ENCODE measurements at regions not wholly inside any gene's neighbourhood (a gene's known extent, or its start where the extent isn't known, plus 50 kb on each side); places are given as distances from the start of the nearest gene placed in this dataset.

DNA sequence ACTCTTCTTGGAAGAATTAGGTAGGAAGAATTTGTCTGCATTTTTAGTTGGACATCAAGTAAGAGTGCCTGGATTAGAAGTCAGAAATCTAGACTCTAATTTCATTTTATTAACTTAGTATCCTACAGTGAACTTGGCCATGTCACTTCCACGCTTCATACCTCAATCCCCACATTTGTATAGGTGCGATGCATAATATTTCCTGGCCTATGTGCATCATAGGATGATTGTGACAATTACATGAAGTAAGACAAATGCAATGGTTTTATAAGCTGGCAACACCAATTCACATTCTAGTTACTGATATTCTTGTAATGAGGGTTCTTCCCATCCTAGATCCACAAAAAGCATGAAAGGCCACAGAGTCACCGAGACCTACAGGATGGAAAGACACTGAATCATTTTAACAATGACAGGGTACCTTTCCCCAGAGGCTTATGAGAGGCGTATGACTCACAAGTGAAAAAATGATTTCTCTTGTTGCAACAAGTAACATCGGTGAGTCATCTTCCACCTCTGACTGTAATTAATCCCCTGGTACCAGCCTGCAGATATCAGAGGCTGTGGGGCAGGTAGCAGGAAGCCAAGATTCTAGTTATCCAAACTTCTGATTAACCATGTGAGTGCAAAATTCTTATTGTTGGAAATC lies 56.0 kb upstream of the OR5AK2 start:
- DNase-seq (ENCODE audit: low read depth, low spot score): no peak
- H3K27ac ChIP-seq (ENCODE audit: low read depth, low read length): no peak overlapping the region
- TF ChIP-seq, protein P1, sequence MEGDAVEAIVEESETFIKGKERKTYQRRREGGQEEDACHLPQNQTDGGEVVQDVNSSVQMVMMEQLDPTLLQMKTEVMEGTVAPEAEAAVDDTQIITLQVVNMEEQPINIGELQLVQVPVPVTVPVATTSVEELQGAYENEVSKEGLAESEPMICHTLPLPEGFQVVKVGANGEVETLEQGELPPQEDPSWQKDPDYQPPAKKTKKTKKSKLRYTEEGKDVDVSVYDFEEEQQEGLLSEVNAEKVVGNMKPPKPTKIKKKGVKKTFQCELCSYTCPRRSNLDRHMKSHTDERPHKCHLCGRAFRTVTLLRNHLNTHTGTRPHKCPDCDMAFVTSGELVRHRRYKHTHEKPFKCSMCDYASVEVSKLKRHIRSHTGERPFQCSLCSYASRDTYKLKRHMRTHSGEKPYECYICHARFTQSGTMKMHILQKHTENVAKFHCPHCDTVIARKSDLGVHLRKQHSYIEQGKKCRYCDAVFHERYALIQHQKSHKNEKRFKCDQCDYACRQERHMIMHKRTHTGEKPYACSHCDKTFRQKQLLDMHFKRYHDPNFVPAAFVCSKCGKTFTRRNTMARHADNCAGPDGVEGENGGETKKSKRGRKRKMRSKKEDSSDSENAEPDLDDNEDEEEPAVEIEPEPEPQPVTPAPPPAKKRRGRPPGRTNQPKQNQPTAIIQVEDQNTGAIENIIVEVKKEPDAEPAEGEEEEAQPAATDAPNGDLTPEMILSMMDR (IDR thresholded peaks at IDR 0.05; ENCODE audit: low read depth, low read length): no peak
- H3K27me3 ChIP-seq (ENCODE audit: control insufficient read depth, insufficient read depth, low read length): no peaks in the 10 kb centered on the region
- ChIA-PET CTCF (no interaction called here), POLR2A (no interaction called here)
- H3K9me3 ChIP-seq (ENCODE audit: control insufficient read depth, insufficient read depth, low read length): no peaks in the 10 kb centered on the region
- no peak overlapping the region for H3K4me3 ChIP-seq (ENCODE audit: low read depth, low read length)

DNA sequence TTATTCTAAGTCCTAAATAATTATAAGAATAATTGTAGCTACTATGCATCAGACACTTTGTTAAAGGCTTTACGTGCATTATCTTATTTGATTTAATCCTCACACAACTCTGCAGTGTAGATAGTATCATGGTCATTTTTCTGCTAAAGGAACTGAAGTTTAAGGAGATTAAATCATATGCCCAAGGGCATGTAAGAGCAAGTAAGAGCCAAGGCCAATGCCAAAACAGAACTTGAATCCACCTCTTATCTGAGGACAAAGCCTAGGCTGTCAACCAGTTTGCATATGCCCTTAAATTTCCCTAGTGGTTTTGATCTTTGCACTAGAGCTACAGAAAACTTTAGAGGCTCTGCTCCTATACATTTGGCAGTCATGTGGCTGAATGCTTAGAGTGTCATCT lies 65.6 kb upstream of the OR5AK2 start:
- Histone ChIP-seq H3K9me3 (ENCODE audit: control insufficient read depth, insufficient read depth, low read length) (no peaks in the 10 kb centered on the region), H3K27ac (ENCODE audit: low read depth, low read length) (no peak overlapping the region), H3K4me3 (ENCODE audit: low read depth, low read length) (no peak overlapping the region), H3K27me3 (ENCODE audit: control insufficient read depth, insufficient read depth, low read length) (no peaks in the 10 kb centered on the region)
- no peak for DNase-seq (ENCODE audit: low read depth, low spot score)
- CTCF ChIA-PET: interaction anchor here (0.5 kb wide), 1 partner anchor 698 kb away, joined by 3 read pairs; no protein-coding TSS in a partner anchor
- TF ChIP-seq, protein P1 (IDR thresholded peaks at IDR 0.05; ENCODE audit: low read depth, low read length): no peak
- POLR2A ChIA-PET: no interaction called here

DNA sequence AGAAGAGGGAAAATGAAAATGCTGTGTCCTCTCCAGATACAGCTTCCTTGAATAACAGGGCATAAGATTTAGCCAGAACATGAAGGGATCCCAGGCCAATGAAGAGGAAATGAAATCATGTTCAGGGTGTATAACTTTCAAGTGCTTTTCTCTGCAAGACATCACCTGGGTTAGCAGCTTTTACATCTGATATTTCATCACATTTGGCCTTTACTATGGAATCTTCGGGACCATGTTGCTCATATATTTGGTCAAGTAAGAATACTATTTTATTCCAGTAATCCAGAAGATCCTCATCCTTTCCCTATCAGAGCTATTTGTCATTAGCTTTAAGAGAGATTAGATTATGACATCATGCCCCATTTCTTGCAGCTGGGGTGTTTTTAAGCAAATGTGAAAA lies 66.3 kb upstream of the OR5AK2 start:
- Histone ChIP-seq H3K27me3 (ENCODE audit: control insufficient read depth, insufficient read depth, low read length) (no peaks in the 10 kb centered on the region), H3K4me3 (ENCODE audit: low read depth, low read length) (no peak overlapping the region), H3K27ac (ENCODE audit: low read depth, low read length) (no peak overlapping the region), H3K9me3 (ENCODE audit: control insufficient read depth, insufficient read depth, low read length) (no peaks in the 10 kb centered on the region)
- CTCF ChIA-PET: no interaction called here
- no peak for DNase-seq (ENCODE audit: low read depth, low spot score)
- TF ChIP-seq, protein P1 (IDR thresholded peaks at IDR 0.05; ENCODE audit: low read depth, low read length): no peak
- POLR2A ChIA-PET: no interaction called here

DNA sequence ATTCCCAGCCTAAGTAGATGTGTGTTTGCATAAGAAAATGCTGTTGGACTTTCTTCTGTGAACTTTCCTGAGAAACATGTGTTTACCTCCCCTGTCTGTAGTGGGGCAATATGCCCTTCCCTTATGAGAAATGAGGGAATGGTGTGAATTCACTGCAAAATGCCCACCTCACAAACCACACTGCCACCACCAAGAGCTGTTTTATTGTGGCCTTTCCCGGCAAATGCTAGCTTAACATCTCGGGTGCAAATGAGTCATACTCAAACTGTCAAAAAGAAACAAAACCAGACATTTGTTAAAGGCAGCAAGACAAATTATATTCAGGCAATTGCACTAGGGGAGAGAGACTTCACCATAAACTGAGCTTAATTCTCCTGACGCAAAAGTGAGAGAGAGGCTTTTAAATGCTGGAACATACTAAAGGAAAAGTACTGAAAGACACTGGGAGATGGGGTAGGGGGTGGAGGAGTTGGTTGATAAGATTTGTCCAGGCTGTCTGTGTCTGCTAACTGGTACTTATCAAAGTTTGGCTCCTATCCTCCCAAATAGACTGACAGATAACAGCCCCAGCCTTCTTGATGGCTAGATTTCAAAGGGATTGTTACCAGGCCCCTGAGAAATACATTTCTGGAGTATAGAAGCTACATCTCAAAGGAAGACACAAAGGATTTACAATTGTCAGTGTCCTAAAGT lies 70.9 kb upstream of the OR5AK2 start:
- POLR2A ChIA-PET: no interaction called here
- TF ChIP-seq, protein P1 (IDR thresholded peaks at IDR 0.05; ENCODE audit: low read depth, low read length): no peak
- Histone ChIP-seq H3K9me3 (ENCODE audit: control insufficient read depth, insufficient read depth, low read length) (no peaks in the 10 kb centered on the region), H3K27me3 (ENCODE audit: control insufficient read depth, insufficient read depth, low read length) (no peaks in the 10 kb centered on the region), H3K27ac (ENCODE audit: low read depth, low read length) (no peak overlapping the region), H3K4me3 (ENCODE audit: low read depth, low read length) (no peak overlapping the region)
- no peak for DNase-seq (ENCODE audit: low read depth, low spot score)
- CTCF ChIA-PET: no interaction called here

DNA sequence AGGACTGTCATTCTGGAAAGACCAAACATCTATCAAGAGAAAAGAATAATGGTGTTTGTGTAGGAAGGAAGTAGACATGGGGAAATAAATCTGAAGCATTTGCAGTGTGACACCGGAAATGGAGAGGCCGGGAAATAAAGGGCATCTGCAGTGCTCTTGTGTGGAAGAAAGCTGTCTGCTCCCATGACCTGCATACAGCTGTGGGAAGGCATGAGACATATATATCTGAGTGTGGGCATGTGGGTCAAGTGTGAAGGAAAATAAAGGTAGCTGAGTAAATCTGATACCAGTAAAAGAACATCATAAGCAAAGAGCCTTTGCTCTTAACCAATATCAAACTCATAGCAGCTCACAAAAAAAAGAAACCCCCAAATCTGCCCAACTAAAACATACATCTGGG lies 72.1 kb upstream of the OR5AK2 start:
- Histone ChIP-seq H3K4me3 (ENCODE audit: low read depth, low read length) (no peak overlapping the region), H3K9me3 (ENCODE audit: control insufficient read depth, insufficient read depth, low read length) (no peaks in the 10 kb centered on the region), H3K27me3 (ENCODE audit: control insufficient read depth, insufficient read depth, low read length) (no peaks in the 10 kb centered on the region), H3K27ac (ENCODE audit: low read depth, low read length) (no peak overlapping the region)
- POLR2A ChIA-PET: no interaction called here
- no peak for DNase-seq (ENCODE audit: low read depth, low spot score)
- TF ChIP-seq, protein P1 (IDR thresholded peaks at IDR 0.05; ENCODE audit: low read depth, low read length): no peak
- CTCF ChIA-PET: interaction anchor here (0.9 kb wide), 1 partner anchor 332 kb away, joined by 3 read pairs; no protein-coding TSS in a partner anchor
